ENCODE measurements at regions not wholly inside any gene's neighbourhood (a gene's known extent, or its start where the extent isn't known, plus 50 kb on each side); places are given as distances from the start of the nearest gene placed in this dataset.

DNA sequence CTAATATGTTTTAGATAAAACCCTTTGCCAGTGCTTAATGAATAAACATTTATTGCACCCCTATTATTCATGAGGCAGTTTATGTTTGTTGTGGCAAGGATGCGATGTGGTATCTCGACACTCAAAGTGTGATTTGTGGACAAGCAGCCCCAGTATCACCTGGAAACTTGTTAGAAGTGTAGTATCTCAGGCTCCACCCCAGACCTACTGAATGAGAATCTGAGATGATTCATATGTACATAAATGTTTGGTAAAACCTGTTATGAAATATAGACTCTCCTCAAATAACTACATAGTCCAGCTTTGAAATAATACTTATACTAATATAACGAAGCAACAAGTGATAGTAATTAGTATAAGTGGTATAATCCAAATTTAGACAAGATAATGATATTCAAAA, 914.8 kb downstream of the TUSC7 start:
- no peak for FAIRE-seq

DNA sequence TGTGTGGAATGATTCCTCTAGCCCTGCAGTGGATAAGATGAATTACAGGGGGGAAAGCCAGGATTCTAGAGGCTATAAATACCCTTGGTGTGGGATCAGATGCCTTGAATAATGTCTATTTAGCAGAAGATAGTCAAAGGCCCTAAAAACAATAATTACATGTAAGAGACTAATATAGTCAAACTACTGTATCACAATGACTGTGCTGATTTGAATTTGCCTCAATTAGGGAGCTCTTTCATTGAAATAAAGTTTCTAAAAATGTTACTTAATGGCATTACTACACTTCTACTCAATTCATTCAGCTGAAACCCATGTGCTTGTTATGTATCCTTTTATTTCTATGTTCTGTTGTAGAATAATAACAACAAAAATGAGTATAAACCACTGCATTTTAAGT, 915.6 kb downstream of the TUSC7 start:
- FAIRE-seq (no peak), DNase-seq (ENCODE audit: insufficient read length, low spot score) (no peak)

More for the DNA sequence above, 914.8 kb downstream of the TUSC7 start:
- DNase-seq (ENCODE audit: insufficient read length, low spot score): no peak

DNA sequence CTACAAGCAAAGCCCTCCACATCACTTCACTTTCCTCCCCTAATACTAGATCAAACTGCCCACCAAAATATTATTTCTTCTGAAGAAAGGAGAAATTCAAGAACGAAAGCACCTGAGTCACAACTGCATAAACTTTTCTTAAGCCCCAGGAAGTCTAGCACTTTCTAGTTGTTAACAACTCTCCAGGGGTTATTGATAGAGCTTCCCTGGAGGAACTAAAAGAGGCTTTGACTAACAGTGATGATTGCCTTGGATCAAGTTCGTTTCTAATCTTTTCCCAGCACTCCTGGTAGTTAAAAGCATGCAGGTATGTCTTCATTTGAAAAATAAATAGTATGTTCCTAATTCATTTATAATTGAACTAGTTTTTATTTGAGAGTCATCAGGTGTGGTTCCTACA, 917.0 kb downstream of the TUSC7 start:
- DNase-seq (ENCODE audit: insufficient read length, low spot score) (no peak), FAIRE-seq (no peak)

DNA sequence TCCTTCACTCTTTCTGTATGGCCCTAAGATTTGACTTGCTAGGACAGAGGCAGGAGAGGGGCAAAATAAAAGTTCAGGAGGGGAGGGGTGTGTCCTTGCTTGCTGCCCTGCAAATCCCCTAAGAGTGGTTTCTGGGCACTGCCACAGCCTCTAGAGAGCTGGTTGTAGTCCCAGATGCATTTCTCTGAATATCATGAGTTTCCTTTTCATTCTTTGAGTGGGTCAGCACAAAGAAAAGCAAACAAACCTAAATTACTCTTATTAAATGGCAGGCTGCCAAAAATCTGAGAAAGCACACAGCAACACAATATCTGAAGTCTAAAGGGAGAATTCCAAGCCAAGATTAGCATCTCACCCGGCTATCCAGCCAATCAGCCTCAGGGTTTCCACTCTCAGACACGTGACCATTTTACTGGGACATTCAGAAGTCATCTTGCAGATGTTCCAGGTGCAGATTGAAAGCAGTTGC, 919.3 kb downstream of the TUSC7 start:
- DNase-seq (ENCODE audit: insufficient read length, low spot score): no peak
- FAIRE-seq: no peak

DNA sequence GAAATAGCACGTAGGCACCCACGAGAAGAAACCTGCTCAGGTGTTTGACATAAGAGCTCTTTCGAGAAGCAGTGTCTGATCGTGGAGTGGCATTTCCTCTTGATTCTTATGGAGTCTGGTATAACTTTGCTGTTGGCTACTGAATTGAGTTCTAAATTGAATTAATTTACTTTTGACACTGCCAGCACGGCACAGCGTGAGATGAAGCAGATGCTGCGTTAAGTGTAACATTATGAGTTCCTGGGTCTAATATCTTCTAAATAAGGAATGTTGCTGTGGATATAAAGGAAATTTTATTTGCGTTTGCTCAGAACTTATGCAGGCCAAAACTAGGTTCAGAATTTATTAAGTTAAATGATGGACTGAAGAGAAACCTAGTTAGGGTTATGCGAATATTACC, 919.9 kb downstream of the TUSC7 start:
- no peak for FAIRE-seq

DNA sequence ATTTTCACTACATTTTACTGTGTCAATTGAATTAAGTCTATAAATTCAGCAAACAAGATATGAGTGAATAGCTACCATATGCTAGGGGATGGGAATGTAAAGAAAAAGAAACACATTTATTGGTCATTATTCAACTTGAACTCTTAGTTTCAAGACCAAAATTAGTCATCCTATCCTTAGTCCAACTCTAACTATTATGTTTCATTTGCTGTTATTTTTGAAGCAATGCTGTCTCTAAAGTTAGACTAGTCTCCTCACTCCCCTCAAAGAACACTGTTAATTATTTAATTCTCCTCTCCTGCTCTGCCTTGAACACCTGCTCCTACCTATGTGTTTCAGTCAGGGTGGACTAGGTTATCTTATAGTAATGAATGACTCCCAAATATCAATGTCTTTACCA, 920.9 kb downstream of the TUSC7 start:
- DNase-seq (ENCODE audit: insufficient read length, low spot score): no peak
- peak; percentile 59 for FAIRE-seq

More for the DNA sequence above, 919.9 kb downstream of the TUSC7 start:
- no peak for DNase-seq (ENCODE audit: insufficient read length, low spot score)

DNA sequence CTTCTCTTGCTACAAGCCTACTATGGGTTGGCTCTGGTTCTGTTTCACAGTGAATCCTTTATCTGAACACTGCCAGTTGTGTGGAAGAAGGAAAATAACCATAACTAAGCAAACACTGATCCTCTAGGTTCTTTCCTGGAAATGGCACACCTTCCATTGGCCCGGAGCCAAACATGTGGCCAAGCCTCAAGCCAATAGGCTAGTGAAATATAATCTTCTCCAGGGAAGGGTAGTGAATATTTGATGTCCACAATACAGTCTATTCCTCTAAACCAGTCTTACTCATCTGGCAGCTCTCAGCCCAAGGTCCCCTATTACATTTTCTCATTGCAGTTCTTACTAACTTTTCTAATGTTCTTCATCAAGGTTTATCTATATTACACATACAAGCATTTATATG, 921.3 kb downstream of the TUSC7 start:
- FAIRE-seq: no peak
- DNase-seq (ENCODE audit: insufficient read length, low spot score): no peak

DNA sequence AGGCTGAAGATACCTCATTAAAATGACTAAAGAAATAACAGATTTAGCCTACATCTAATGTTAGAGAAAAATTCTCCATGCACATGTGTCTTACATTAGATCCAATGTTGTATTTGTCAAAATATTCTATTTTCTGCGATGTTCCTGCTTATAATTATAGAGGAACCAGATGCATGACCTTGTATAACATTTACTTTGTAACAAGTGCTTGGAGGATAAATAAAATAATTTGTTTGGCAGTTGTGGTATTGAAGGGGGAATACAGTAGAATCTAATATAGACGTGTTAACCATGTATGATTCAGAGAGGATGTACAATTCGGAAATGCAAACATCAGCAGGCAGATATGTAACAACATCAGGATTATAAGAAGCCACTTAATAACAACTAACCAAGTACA, 922.2 kb downstream of the TUSC7 start:
- FAIRE-seq (no peak), DNase-seq (ENCODE audit: insufficient read length, low spot score) (no peak)

DNA sequence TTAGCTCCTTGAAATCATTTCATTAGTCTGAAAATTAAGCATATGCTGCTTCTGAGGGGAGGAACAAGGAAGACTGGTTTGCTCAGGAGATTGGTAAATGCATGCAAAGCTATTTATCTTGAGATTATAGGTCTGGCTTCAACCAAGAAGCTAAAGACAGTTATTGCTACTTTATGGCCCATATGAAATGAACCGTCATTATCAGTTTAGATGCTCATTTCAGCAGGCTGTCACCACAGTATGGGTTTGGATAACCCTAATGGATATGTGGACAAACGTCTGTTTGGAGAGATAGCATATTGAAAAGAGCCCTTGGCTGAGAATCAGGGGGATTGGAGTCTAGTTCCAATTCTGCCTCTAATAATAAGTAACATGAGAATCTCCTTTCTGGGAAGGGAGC, 922.6 kb downstream of the TUSC7 start:
- FAIRE-seq (no peak), DNase-seq (ENCODE audit: insufficient read length, low spot score) (no peak)

DNA sequence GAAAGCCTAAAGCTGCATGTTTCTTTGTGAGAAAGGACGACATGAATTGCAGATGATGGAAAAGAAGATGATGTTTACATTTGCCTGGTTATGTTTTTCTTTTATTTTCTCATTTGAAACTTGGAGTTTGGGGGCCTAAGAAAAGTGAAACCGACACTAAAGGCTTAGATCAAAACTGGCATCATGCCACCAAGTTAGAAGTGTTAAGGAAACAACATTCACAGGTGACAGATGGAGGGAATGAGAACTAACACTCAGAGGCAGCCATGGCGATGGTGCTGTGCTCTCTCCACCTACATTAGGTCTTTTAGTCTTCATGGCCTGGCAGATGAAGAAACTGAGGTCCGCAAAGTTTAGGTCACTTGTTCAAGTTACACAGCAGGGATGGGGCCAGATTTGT, 923.6 kb downstream of the TUSC7 start:
- DNase-seq (ENCODE audit: insufficient read length, low spot score): no peak
- peak; percentile 53 for FAIRE-seq

DNA sequence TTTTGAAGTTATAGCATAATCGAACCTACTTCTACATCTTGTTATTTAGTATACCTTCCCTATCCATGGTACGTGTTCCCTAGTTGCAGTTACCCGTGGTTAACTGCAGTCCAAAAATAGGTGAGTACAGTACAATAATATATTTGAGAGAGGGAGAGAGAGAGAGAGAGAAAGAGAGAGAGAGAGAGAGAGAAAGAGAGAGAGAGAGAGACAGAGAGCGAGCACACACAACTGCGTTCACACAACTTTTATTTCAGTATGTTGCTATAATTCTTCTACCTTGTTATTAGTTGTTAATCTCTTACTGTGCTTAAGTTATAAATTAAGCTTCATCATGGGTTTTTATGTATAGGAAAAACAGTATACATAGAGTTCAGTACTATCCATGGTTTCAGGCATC, 928.1 kb downstream of the TUSC7 start:
- no peak for FAIRE-seq
- DNase-seq (ENCODE audit: insufficient read length, low spot score): no peak

DNA sequence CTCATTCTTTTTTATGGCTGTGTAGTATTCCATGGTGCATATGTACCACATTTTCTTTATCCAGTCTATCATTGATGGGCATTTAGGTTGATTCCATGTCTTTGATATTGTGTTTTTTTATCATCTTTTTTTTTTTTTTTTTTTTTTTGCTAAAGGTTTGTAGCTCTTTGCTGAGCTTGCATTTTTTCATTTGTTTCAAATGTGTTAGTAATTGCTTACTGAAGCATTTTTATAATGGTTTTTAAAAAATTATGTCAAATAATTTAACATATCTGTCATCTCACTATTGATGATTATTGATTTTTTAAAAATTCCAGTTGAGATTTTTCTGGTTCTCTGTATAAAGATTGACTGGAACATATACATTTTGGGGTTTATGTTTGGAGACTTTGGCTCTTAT, 934.6 kb downstream of the TUSC7 start:
- DNase-seq (ENCODE audit: insufficient read length, low spot score) (no peak), FAIRE-seq (no peak)

DNA sequence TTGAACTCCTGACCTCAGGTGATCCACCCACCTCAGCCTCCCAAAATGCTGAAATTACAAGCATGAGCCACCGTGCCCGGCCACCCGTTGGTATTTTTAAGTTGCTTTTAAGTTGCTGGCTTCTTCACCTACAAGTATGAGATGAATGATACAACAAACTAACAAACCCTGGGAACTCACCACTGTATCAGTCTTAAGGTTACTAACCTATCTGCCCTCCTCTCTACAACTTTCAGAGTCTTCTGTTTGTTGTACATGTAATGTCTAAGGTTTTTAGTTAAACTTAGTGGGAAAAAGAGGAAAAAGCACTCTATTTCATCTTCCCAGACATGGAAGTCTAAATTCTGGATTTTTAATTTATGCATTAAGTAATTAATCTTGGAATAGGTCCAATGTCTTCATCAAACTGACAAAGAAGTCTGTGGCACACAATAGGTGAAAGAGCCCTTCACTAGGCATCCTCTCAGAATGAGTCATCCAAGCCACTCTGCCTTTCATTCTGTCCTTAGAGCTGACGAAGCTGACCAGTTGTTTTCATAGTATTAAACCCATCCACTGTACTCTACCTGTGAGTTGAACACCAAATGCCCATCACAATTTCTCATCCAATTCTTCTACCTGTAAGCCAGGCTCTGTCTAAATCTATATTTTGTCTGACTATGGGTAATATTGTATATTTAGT, 936.1 kb downstream of the TUSC7 start:
- no peak for DNase-seq (ENCODE audit: insufficient read length, low spot score)
- FAIRE-seq: no peak

DNA sequence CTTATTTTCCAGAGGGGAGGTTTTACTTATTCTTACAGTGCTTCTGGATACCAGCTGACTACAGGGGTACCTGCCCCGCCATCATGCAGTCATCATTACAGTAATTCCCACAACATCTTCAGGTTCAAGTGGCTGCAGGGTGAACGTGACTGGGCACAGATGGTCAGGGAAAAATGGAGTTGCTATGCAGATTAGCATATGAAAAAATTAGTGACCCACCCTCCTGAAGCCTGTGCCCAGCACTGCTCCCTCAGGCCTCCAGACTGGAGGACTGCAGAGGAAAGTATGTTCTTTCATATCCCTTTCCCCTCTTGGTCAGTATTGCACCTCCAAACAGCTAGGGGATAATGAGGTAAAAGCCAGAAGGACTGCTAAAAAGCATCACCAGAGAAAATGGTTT, 937.9 kb downstream of the TUSC7 start:
- DNase-seq (ENCODE audit: insufficient read length, low spot score) (no peak), FAIRE-seq (no peak)

DNA sequence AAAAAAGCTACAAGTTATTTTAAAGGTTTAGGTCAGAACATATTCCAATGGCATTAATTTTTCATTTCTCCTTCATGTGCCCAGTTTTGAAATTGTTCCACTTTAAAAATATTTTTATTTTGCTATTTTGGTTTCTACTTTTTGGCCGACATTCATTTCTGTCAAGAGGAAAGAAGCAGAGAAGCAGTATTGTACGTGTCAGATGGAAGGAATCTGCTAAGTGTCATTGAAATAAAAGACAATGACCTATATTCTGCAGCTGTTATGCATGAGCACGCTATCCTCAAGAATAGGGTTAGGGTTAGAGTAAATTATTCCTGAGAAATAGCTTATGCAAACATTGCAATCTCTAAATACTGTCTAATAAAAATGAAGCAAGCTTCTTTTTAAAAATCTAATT, 941.7 kb downstream of the TUSC7 start:
- DNase-seq (ENCODE audit: insufficient read length, low spot score) (no peak), FAIRE-seq (no peak)

DNA sequence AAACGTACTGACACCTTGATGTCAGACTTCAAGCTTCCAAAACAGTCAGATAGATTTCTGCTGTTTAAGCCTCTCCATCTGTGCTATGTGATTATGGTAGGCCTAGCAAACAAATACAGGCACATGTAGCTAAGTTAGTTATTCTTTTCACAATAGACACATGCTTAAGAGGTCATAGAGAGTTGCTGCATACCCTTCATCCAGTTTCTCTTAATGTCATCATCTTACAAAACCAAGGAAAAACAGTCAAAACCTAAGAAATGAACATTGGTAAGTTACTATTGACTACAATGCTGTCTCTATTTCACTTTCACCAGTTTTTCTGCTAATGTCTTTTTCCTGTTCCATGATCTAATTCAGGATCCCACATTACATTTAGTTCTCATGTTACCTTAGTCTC, 946.8 kb downstream of the TUSC7 start:
- DNase-seq (ENCODE audit: insufficient read length, low spot score): no peak
- FAIRE-seq: no peak

DNA sequence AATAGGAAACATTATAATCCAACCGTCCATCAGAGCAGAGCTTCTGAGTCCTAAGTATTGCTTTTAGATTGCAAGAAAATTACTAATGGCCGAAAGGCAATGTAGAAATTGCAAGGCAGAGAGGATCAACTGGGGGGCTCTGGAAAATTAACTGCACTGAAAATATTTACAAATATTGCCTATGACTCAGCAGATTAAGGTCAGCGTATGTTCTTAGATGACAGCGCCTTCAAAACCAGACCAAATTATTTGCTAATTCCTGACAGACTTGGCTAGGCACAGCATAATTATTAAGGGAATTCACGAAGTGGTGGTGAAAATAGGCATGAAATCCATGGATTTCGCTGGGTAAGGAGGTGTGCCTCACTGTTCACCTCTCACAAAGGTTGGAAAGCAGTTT, 947.7 kb downstream of the TUSC7 start:
- no peak for DNase-seq (ENCODE audit: insufficient read length, low spot score)
- FAIRE-seq: no peak

DNA sequence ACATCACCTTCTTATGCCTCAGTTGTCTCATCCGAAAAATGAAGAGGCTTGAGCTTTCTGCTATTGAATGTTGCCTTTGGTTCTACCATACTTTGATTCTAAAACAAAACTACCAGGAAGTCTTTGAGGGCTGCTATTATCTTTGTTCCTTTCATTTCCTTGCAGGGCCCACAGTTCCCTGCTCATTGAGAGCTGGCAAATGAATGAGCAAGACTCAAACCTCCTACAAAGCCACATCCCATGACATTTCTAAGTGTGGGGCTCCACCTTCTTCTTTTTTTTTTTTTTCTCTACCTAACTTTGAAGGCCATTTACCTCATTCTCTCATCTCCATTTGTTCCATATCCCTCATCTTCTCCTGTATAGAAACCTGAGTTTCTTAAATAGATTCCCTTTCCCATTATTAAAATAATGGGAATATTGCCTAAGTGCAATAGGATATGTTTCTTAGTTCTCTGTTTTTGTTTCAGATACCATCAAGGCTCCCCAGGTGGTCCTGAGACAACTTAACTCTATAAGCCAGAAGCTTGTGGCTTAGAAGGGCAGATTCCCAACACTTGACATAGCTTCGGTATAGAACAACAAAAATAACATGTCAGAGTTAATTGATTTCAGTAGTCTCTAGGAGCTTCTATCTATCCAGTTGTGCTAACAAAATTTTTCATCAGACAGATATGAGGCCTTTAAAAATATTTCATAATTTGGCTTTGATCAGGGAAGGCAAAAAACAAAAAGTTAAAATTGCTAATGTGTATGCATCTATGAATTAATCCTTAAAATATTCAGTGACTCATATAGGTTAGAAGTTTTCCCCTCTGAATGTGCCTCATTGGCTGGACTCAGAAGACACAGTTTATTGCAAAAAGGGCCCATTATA, 951.6 kb downstream of the TUSC7 start:
- DNase-seq (ENCODE audit: insufficient read length, low spot score) (no peak), FAIRE-seq (no peak)

DNA sequence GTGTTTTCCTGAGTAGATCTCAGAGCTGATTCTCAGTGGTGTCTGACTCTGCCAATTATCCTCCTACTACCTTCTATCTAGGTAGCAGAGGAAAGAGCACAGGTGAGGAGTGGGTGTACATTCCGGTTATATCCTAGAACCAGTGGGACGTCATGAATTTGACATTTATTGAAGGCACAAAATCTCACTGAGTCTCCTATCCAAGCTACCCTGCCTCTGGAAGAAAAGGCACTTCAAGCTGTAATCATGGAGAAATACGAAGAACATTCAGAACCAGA, 952.2 kb downstream of the TUSC7 start:
- DNase-seq (ENCODE audit: insufficient read length, low spot score): no peak
- no peak for FAIRE-seq

DNA sequence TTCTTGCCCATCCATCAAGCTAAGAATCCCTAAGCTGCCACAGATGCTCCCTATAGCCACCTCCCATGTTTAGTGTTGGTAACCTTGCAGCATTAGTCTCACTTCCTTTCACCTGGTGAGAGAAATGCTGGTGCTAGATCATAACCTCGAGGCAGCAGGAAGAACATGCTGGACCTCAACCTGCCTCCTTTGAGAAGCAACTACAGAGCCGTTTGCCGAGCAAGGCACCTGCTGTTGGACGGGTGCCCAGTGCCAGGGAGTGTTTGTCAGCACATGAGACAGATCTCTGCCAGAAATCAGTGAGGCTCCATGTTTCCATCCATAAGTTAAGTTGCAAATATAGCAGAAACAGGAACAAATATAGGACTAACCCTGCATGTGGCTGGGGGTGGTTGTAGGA, 955.7 kb downstream of the TUSC7 start:
- FAIRE-seq (no peak), DNase-seq (ENCODE audit: insufficient read length, low spot score) (no peak)

DNA sequence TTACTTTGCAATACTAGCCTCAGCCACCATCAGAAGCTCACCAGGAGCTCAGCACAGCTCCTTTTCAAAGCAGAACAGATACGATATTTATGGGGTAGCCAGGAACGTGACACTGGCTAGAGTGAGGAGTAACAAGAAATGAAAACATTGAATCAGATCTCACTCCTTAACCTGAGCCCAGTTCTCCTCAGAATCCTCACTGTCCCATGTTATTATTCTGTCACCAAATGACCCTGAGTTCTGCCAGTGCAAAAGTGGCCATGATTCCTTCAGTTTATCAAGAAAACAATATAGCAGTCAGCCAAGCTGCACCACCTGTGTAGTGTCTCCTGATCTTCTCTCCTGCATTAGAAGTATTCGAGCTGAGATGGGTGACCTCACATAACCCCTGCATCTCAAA, 956.7 kb downstream of the TUSC7 start:
- DNase-seq (ENCODE audit: insufficient read length, low spot score) (no peak), FAIRE-seq (no peak)

DNA sequence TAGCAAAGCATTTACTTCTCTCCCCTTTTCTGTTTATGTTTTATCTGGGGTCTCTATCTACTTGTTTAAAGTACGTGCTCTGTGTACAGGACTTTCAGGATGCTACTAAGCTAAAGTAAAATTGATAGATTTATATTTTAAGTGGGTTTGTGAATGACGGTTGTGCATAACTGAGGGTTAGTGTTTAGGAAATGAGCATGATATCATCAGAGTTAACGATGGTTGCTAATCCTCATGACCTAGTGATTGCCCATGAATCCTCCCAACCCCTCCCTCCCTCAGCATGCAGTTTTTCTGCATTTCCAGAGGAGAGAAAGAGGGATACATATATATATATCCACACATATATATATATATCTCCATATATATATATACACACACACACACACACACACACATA, 957.2 kb downstream of the TUSC7 start:
- DNase-seq (ENCODE audit: insufficient read length, low spot score): no peak
- no peak for FAIRE-seq
